Left renal pelvis (tissue), 4 donors: ENCODE measurements at regions not wholly inside any gene's neighbourhood (a gene's known extent, or its start where the extent isn't known, plus 50 kb on each side); places are given as distances from the start of the nearest gene placed in this dataset.

Experiments
- DNase-seq, 4 donors: peaks; one replicate each; pipeline ENCODE4 v3.0.0-alpha.2; 2013; ENCODE audit warnings: low read depth in 4 of 4, low spot score in 3 of 4

GRCh38 chr17:77908501-77908900, 50.0 kb upstream of the TNRC6C start:
- no peak for DNase-seq
